ENCODE measurements at regions not wholly inside any gene's neighbourhood (a gene's known extent, or its start where the extent isn't known, plus 50 kb on each side); places are given as distances from the start of the nearest gene placed in this dataset.

GRCh38 chr3:7913283-7913682 lies 588.3 kb upstream of the LMCD1 start:
- Histone ChIP-seq H3K4me3 (ENCODE audit: low read depth in 1 of 2, low read length in 2 of 2) (no peak overlapping the region), H3K9me3 (ENCODE audit: low read length) (no peaks in the 10 kb centered on the region), H3K9ac (ENCODE audit: low read length) (no peak overlapping the region), H3K27me3 (ENCODE audit: control insufficient read depth in 1 of 2, insufficient read depth in 2 of 2, low read length in 2 of 2) (no peaks in the 10 kb centered on the region), H3K36me3 (ENCODE audit: insufficient read depth, low read length) (no peaks in the 10 kb centered on the region), H3K4me1 (ENCODE audit: insufficient read depth, low read length) (no peaks in the 10 kb centered on the region), H3K27ac (ENCODE audit: low read depth, low read length) (no peak overlapping the region)

- no peaks in the 10 kb centered on the region for H3K9me3 ChIP-seq (ENCODE audit: low read length)
- H3K27ac ChIP-seq (ENCODE audit: low read depth, low read length) = no peak overlapping the region
- no peaks in the 10 kb centered on the region for H3K36me3 ChIP-seq (ENCODE audit: insufficient read depth, low read length)
- H3K9ac ChIP-seq (ENCODE audit: low read length) = no peak overlapping the region
- H3K4me3 ChIP-seq (ENCODE audit: low read depth in 1 of 2, low read length in 2 of 2) = no peak overlapping the region
- no peaks in the 10 kb centered on the region for H3K27me3 ChIP-seq (ENCODE audit: control insufficient read depth in 1 of 2, insufficient read depth in 2 of 2, low read length in 2 of 2)
- no peaks in the 10 kb centered on the region for H3K4me1 ChIP-seq (ENCODE audit: insufficient read depth, low read length)
These were observed 586.3 kb upstream of the LMCD1 start for GRCh38 chr3:7915356-7915755.

- no peaks in the 10 kb centered on the region for H3K9me3 ChIP-seq (ENCODE audit: low read length)
- no peak overlapping the region for H3K4me3 ChIP-seq (ENCODE audit: low read depth in 1 of 2, low read length in 2 of 2)
- no peaks in the 10 kb centered on the region for H3K27me3 ChIP-seq (ENCODE audit: control insufficient read depth in 1 of 2, insufficient read depth in 2 of 2, low read length in 2 of 2)
- no peak overlapping the region for H3K27ac ChIP-seq (ENCODE audit: low read depth, low read length)
- H3K36me3 ChIP-seq (ENCODE audit: insufficient read depth, low read length) = no peaks in the 10 kb centered on the region
- H3K4me1 ChIP-seq (ENCODE audit: insufficient read depth, low read length) = no peaks in the 10 kb centered on the region
- no peak overlapping the region for H3K9ac ChIP-seq (ENCODE audit: low read length)
These were observed 584.0 kb upstream of the LMCD1 start for GRCh38 chr3:7917443-7918151.

GRCh38 chr3:7920211-7920610 lies 581.4 kb upstream of the LMCD1 start:
- Histone ChIP-seq H3K9me3 (ENCODE audit: low read length) (no peaks in the 10 kb centered on the region), H3K27ac (ENCODE audit: low read depth, low read length) (no peak overlapping the region), H3K4me1 (ENCODE audit: insufficient read depth, low read length) (no peaks in the 10 kb centered on the region), H3K4me3 (ENCODE audit: low read depth in 1 of 2, low read length in 2 of 2) (no peak overlapping the region), H3K36me3 (ENCODE audit: insufficient read depth, low read length) (no peaks in the 10 kb centered on the region), H3K27me3 (ENCODE audit: control insufficient read depth in 1 of 2, insufficient read depth in 2 of 2, low read length in 2 of 2) (no peaks in the 10 kb centered on the region), H3K9ac (ENCODE audit: low read length) (no peak overlapping the region)

GRCh38 chr3:7924228-7924627 lies 577.4 kb upstream of the LMCD1 start:
- no peak overlapping the region for H3K27ac ChIP-seq (ENCODE audit: low read depth, low read length)
- H3K36me3 ChIP-seq (ENCODE audit: insufficient read depth, low read length) = no peaks in the 10 kb centered on the region
- no peaks in the 10 kb centered on the region for H3K27me3 ChIP-seq (ENCODE audit: control insufficient read depth in 1 of 2, insufficient read depth in 2 of 2, low read length in 2 of 2)
- H3K4me1 ChIP-seq (ENCODE audit: insufficient read depth, low read length) = no peaks in the 10 kb centered on the region
- H3K9ac ChIP-seq (ENCODE audit: low read length) = no peak overlapping the region
- no peak overlapping the region for H3K4me3 ChIP-seq (ENCODE audit: low read depth in 1 of 2, low read length in 2 of 2)
- no peaks in the 10 kb centered on the region for H3K9me3 ChIP-seq (ENCODE audit: low read length)

GRCh38 chr3:7927015-7927414 lies 574.6 kb upstream of the LMCD1 start:
- H3K27ac ChIP-seq (ENCODE audit: low read depth, low read length) = no peak overlapping the region
- H3K4me1 ChIP-seq (ENCODE audit: insufficient read depth, low read length) = no peaks in the 10 kb centered on the region
- H3K9ac ChIP-seq (ENCODE audit: low read length) = no peak overlapping the region
- no peaks in the 10 kb centered on the region for H3K36me3 ChIP-seq (ENCODE audit: insufficient read depth, low read length)
- no peak overlapping the region for H3K4me3 ChIP-seq (ENCODE audit: low read depth in 1 of 2, low read length in 2 of 2)
- H3K9me3 ChIP-seq (ENCODE audit: low read length) = no peaks in the 10 kb centered on the region
- no peaks in the 10 kb centered on the region for H3K27me3 ChIP-seq (ENCODE audit: control insufficient read depth in 1 of 2, insufficient read depth in 2 of 2, low read length in 2 of 2)

GRCh38 chr3:7927864-7928263 lies 573.8 kb upstream of the LMCD1 start:
- Histone ChIP-seq H3K9me3 (ENCODE audit: low read length) (no peaks in the 10 kb centered on the region), H3K27me3 (ENCODE audit: control insufficient read depth in 1 of 2, insufficient read depth in 2 of 2, low read length in 2 of 2) (no peaks in the 10 kb centered on the region), H3K9ac (ENCODE audit: low read length) (no peak overlapping the region), H3K36me3 (ENCODE audit: insufficient read depth, low read length) (no peaks in the 10 kb centered on the region), H3K27ac (ENCODE audit: low read depth, low read length) (no peak overlapping the region), H3K4me3 (ENCODE audit: low read depth in 1 of 2, low read length in 2 of 2) (no peak overlapping the region), H3K4me1 (ENCODE audit: insufficient read depth, low read length) (no peaks in the 10 kb centered on the region)

GRCh38 chr3:7929319-7929889 lies 572.2 kb upstream of the LMCD1 start:
- Histone ChIP-seq H3K4me3 (ENCODE audit: low read depth in 1 of 2, low read length in 2 of 2) (no peak overlapping the region), H3K36me3 (ENCODE audit: insufficient read depth, low read length) (no peaks in the 10 kb centered on the region), H3K27ac (ENCODE audit: low read depth, low read length) (no peak overlapping the region), H3K9ac (ENCODE audit: low read length) (no peak overlapping the region), H3K27me3 (ENCODE audit: control insufficient read depth in 1 of 2, insufficient read depth in 2 of 2, low read length in 2 of 2) (no peaks in the 10 kb centered on the region), H3K9me3 (ENCODE audit: low read length) (no peaks in the 10 kb centered on the region), H3K4me1 (ENCODE audit: insufficient read depth, low read length) (no peaks in the 10 kb centered on the region)

GRCh38 chr3:7934362-7934761 lies 567.3 kb upstream of the LMCD1 start:
- Histone ChIP-seq H3K9me3 (ENCODE audit: low read length) (no peaks in the 10 kb centered on the region), H3K9ac (ENCODE audit: low read length) (no peak overlapping the region), H3K27me3 (ENCODE audit: control insufficient read depth in 1 of 2, insufficient read depth in 2 of 2, low read length in 2 of 2) (no peaks in the 10 kb centered on the region), H3K36me3 (ENCODE audit: insufficient read depth, low read length) (no peaks in the 10 kb centered on the region), H3K27ac (ENCODE audit: low read depth, low read length) (no peak overlapping the region), H3K4me3 (ENCODE audit: low read depth in 1 of 2, low read length in 2 of 2) (no peak overlapping the region), H3K4me1 (ENCODE audit: insufficient read depth, low read length) (no peaks in the 10 kb centered on the region)

- no peak overlapping the region for H3K27ac ChIP-seq (ENCODE audit: low read depth, low read length)
- H3K9me3 ChIP-seq (ENCODE audit: low read length) = no peaks in the 10 kb centered on the region
- no peaks in the 10 kb centered on the region for H3K4me1 ChIP-seq (ENCODE audit: insufficient read depth, low read length)
- H3K27me3 ChIP-seq (ENCODE audit: control insufficient read depth in 1 of 2, insufficient read depth in 2 of 2, low read length in 2 of 2) = no peaks in the 10 kb centered on the region
- no peak overlapping the region for H3K4me3 ChIP-seq (ENCODE audit: low read depth in 1 of 2, low read length in 2 of 2)
- no peaks in the 10 kb centered on the region for H3K36me3 ChIP-seq (ENCODE audit: insufficient read depth, low read length)
- H3K9ac ChIP-seq (ENCODE audit: low read length) = no peak overlapping the region
These were observed 553.7 kb upstream of the LMCD1 start for GRCh38 chr3:7947930-7948329.

- no peaks in the 10 kb centered on the region for H3K4me1 ChIP-seq (ENCODE audit: insufficient read depth, low read length)
- H3K36me3 ChIP-seq (ENCODE audit: insufficient read depth, low read length) = no peaks in the 10 kb centered on the region
- H3K9ac ChIP-seq (ENCODE audit: low read length) = no peak overlapping the region
- no peak overlapping the region for H3K4me3 ChIP-seq (ENCODE audit: low read depth in 1 of 2, low read length in 2 of 2)
- H3K27ac ChIP-seq (ENCODE audit: low read depth, low read length) = no peak overlapping the region
- H3K27me3 ChIP-seq (ENCODE audit: control insufficient read depth in 1 of 2, insufficient read depth in 2 of 2, low read length in 2 of 2) = no peaks in the 10 kb centered on the region
- no peaks in the 10 kb centered on the region for H3K9me3 ChIP-seq (ENCODE audit: low read length)
These were observed 550.7 kb upstream of the LMCD1 start for GRCh38 chr3:7950890-7951289.

GRCh38 chr3:7953449-7954014 lies 548.1 kb upstream of the LMCD1 start:
- Histone ChIP-seq H3K4me3 (ENCODE audit: low read depth in 1 of 2, low read length in 2 of 2) (no peak overlapping the region), H3K9ac (ENCODE audit: low read length) (no peak overlapping the region), H3K9me3 (ENCODE audit: low read length) (no peaks in the 10 kb centered on the region), H3K27me3 (ENCODE audit: control insufficient read depth in 1 of 2, insufficient read depth in 2 of 2, low read length in 2 of 2) (no peaks in the 10 kb centered on the region), H3K4me1 (ENCODE audit: insufficient read depth, low read length) (no peaks in the 10 kb centered on the region), H3K27ac (ENCODE audit: low read depth, low read length) (no peak overlapping the region), H3K36me3 (ENCODE audit: insufficient read depth, low read length) (no peaks in the 10 kb centered on the region)
